CD4-positive, alpha-beta T cell treated with Interleukin-4 for 1 hour (primary cell): ENCODE measurements at regions not wholly inside any gene's neighbourhood (a gene's known extent, or its start where the extent isn't known, plus 50 kb on each side); places are given as distances from the start of the nearest gene placed in this dataset.
"Not testable (repeated sequence)": the region's sequence is repeated elsewhere in the genome, so short reads cannot be mapped to it uniquely, and the experiment has no call there.

Source experiments
- DNase-seq, 2 donors: peaks; one replicate each; pipeline ENCODE4 v3.0.0-alpha.2; 2020 to 2022

GRCh38 chr13:33634546-33634982, 183.4 kb upstream of the RFC3 start:
- no peak for DNase-seq

- no peak for DNase-seq
Measured at GRCh38 chr13:33636243-33636642, 181.7 kb upstream of the RFC3 start.

DNA sequence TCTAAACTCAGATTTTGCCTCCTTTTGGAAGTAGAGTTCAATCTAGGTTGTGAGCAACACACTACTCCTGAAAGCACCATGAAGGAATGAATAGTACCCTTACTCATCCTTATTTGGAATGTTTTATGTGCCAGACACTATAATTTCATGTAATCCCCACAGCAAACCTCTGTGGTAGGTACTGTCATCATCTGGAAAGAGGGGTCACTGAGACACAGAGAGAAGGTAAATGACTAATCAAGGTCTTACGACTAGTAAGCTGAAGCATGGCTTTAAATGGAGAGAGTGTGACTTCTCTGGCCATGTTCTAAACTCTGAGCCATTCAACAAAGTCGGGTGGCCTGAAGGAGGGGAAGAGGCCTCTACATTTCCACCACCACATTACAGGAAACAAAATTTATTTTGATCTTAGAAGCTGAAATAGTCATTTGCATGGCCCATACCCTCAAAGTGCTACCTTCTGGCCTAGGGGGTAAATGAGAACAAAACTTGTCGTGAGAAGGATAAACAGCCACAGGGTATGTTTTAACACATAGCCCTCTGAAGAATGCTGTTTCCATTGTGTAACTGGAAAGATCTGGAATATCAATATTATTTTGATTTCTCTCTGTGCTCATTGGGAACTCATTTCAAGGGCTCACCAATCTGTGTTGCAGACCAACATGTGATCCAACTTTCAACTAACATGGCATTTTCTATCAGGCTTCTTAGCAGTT, 180.8 kb upstream of the RFC3 start:
- DNase-seq, result no peak

- DNase-seq, result no peak
Measured at GRCh38 chr13:33637978-33638743, 179.8 kb upstream of the RFC3 start.

GRCh38 chr13:33639158-33639557, 178.8 kb upstream of the RFC3 start:
- no peak for DNase-seq

GRCh38 chr13:33639626-33640080, 178.3 kb upstream of the RFC3 start:
- no peak for DNase-seq

DNA sequence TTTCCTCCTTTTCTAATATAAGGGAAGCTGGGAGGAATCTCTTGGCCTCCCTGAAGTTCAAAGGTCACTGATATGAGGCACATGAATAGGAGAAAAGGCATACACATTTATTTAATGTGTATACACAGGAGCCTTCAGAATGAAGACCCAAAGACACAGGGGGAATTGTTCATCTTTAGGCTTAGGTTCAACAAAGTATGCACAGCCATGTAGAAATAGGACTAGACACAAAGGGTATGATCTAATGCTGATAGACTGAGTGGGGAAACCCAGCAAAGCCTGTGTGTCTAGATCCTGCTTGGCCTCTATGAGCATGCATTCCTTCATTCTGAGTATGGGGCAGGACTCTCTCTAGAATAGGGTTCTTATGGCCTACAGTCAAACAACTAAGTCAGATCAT, 177.1 kb upstream of the RFC3 start:
- no peak for DNase-seq

DNA sequence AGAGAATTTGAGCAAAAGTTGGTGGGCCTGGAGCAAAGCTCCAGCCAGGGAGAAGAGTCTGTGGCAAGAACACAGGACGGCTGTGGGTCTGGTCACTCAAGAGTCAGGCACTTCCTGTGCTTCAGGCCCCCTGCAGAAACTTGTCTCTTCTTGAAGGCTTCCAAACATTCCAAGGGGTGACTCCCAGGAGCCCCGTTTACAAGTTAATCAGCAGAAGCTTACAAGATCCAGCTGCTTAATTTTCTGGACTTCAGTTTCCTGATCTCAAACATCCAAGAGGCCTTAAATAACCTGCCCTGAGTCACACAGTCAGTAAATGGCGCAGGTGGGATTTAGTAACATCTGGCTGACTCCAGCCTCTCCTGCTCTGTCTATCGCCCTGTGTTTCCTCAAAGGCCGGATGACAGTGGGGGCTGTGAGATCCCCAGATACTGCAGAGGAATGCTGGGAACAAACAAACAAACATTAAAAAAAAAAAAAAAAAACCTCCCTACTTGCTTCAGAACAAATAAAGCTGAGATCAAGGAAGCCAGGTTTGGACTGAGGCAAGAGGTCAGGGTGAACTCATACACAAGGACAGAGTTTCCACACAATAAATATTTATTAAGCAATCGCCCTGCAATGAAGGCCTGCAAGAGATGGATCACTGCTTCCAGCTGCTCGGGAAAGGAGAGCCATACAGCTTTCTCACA, 175.4 kb upstream of the RFC3 start:
- DNase-seq, result no peak

GRCh38 chr13:33644581-33645543, 173.1 kb upstream of the RFC3 start:
- no peak for DNase-seq

DNA sequence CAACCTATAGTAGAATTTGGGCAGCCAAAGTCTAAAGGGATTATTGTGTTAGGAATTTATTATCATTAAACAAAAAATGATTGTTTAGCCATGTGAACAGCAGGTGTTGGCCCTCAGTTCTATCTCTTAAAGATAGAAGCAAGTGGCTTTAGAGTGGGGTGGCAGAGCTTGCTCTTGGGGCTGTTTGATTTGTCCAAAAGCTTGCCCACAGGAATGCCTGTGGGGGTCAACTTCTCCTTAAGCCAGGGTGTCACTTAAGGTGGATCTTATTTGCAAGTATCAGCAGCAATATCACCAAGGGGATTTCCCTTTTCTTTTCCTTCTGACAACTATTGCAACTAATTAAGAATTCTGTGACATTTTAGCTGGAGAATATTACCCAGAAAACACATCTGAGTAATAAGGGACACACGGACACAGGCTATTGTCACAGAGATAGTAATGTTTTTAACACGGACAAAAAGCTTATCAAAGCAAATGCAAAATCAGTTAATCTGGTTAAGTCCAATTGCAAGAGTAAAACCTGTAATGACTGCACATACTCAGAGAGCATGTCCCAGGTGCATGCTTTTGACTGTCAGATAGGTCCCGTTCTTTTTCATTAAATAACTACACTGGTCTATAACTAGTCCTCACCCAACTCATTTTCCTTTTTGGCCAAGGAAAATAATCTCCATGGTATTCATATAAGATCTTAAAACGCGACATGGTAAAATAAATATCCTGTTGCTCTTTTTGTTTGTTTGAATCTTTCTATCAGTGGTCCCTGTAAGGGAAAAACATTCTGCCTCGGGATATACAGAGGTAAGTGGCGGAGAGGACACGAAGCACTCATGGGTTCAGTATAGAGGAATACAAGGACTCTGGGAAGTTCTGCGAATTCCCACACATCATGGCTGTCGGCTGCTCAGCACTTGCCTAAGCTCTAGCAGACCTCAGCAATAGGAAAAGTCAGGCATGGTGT, 172.1 kb upstream of the RFC3 start:
- no peak for DNase-seq

GRCh38 chr13:33649212-33649878, 168.6 kb upstream of the RFC3 start:
- no peak for DNase-seq

DNA sequence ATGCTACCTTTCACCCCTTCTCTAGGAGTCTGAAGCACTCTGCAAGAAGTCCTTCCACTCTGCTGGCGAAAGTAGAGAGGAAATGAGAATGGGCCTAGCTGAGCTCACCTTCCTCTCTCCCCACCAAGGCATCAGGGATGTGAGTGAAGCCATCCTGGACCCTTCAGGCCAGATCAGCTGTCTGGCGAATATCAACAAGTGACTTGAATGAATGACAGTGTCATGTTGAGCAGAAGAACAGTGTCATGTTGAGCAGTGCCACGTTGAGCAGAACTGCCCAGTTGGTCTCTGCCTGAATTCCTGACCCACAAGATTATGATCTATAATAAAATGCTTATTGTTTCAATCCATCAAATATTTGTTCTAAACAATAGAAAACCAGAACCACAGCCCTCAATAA, 166.2 kb upstream of the RFC3 start:
- no peak for DNase-seq

DNA sequence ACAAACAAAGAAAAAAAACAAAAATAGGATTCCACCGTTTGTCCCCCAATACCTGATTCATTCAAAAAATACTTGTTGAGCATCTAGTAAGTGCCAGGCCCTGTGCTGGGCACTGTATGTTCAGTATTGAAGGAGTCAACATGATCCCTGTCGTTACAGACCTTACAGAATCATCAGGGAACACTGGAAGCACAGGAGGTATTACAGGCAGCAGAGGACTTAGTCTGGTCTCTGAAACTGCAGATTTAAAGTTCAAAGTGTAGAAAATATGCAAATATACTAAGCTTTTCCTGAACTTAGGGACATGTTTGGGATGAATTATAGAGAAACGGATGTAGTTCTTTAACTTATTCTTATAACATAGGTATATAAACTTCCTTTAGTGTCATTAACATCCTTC, 160.7 kb upstream of the RFC3 start:
- DNase-seq, result no peak

DNA sequence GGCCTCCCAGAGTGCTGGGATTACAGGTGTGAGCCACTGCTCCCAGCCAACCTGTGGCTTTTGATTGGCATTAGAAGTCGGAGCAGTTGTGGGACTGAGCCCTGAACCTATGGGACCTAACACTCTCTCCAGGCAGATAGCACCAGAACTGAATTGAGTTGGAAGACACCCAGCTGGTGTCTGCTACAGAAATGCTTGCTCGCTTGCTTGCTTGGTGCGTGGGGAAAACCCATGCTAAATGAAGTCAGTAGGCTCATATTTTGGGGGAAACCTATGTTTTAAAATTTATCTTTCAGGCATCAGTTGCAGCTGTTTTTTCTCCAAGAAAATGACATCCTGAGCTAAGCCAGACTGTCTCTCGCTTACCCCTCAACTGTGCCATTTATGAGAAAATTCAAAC, 158.5 kb upstream of the RFC3 start:
- no peak for DNase-seq

- DNase-seq, result no peak
Measured at GRCh38 chr13:33659894-33660293, 158.1 kb upstream of the RFC3 start.

DNA sequence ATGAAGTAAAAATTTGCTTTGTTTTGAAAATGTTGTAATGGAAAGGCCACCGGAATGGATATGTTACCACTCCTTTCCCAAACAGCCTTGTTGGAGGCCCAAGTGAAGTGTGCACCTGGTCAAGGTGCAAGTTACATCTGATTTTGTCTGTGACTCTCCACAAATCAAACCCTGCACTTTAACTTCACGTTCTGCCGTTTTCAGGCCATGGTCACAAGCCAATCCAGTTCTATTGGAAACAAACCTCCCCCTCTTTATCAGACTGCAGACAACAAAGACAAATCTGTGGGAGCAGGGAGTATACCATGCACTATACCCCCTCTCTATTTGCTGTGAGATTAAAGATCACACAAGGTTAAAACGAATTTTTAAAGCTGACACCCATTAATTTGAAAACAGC, 155.6 kb upstream of the RFC3 start:
- DNase-seq, result no peak

DNA sequence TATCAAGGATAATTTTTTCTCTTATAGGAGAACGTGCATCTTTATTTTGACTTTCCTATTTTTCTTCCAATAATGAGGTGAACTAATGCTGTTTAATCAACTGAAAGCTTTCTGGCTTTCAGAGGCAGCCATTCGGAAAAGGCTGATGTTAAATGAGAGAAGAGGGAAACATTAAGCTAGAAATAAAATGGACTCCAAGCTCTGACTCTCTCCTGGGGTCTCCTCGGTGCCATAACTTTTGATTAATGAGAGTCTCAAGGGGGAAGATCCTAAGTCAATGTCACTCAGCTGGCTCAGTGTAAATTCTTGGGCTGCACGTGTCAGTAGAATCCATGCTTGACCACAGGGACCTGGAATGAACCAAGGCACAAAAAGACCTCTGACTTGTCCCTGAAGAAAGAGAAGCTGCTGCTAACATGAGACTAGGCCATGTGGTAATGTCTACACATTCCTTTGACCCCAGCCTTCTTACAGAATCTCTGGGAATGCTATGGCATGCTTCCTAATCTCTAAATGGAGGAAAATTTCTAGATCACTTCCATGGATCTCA, 152.2 kb upstream of the RFC3 start:
- no peak for DNase-seq

DNA sequence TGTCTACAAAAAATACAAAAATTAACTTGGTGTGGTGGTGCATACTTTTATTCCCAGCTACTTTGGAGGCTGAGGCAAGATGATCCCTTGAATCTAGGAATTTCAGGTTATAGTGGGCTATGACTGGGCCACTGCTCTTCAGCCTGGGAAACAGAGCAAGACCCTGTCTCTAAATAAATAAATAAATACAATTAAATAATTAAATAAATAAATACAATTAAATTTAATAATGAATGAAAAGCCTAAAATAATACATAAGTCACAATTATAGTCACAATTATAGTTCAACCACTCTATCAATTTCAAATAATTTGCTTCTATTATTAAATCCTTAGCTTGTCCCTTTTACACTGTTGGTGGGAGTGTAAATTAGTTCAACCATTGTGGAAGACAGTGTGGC, 146.4 kb upstream of the RFC3 start:
- DNase-seq, result no peak

DNA sequence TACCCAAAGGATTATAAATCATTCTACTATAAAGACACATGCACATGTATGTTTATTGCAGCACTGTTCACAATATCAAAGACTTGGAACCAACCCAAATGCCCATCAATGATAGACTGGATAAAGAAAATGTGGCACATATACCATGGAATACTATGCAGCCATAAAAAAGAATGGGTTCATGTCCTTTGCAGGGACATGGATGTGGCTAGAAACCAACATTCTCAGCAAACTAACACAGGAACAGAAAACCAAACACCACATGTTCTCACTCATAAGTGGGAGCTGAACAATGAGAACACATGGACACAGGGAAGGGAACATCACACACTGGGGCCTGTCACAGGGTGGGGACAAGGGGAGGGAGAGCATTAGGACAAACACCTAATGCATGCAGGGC, 145.9 kb upstream of the RFC3 start:
- DNase-seq, result not testable (repeated sequence)
